ENCODE measurements at regions not wholly inside any gene's neighbourhood (a gene's known extent, or its start where the extent isn't known, plus 50 kb on each side); places are given as distances from the start of the nearest gene placed in this dataset.

- Histone ChIP-seq H3K36me3 (no peaks in the 10 kb centered on the region), H3K4me3 (no peak overlapping the region), H3K27ac (replicated peaks) (no peak overlapping the region), H3K9me3 (replicated peaks) (no peaks in the 10 kb centered on the region), H3K4me1 (no peaks in the 10 kb centered on the region), H3K27me3 (ENCODE audit: low read depth) (peaks cover 5% of the 10 kb centered on the region)
- no peak for TF ChIP-seq CTCF (IDR thresholded peaks at IDR 0.05; ENCODE audit: borderline replicate concordance)
- no peak for DNase-seq
- intact Hi-C loops (cut with micrococcal nuclease) = no loop called here
Observed at GRCh38 chr11:10991393-10991792, 133.5 kb upstream of the ZBED5 start.

GRCh38 chr11:10990637-10991193, 132.9 kb upstream of the ZBED5 start:
- Histone ChIP-seq H3K27ac (replicated peaks) (no peak overlapping the region), H3K9me3 (replicated peaks) (no peaks in the 10 kb centered on the region), H3K36me3 (no peaks in the 10 kb centered on the region), H3K4me3 (no peak overlapping the region), H3K4me1 (no peaks in the 10 kb centered on the region), H3K27me3 (ENCODE audit: low read depth) (peaks cover 5% of the 10 kb centered on the region)
- no peak for TF ChIP-seq CTCF (IDR thresholded peaks at IDR 0.05; ENCODE audit: borderline replicate concordance)
- intact Hi-C loops (cut with micrococcal nuclease) = no loop called here
- DNase-seq = no peak

- H3K36me3 ChIP-seq = no peaks in the 10 kb centered on the region
- no peak for DNase-seq
- no peak overlapping the region for H3K27ac ChIP-seq (replicated peaks)
- no peak overlapping the region for H3K4me3 ChIP-seq
- TF ChIP-seq CTCF (IDR thresholded peaks at IDR 0.05; ENCODE audit: borderline replicate concordance) = no peak
- no peaks in the 10 kb centered on the region for H3K9me3 ChIP-seq (replicated peaks)
- H3K27me3 ChIP-seq (ENCODE audit: low read depth) = peaks cover 5% of the 10 kb centered on the region
- intact Hi-C loops (cut with micrococcal nuclease) = no loop called here
- H3K4me1 ChIP-seq = no peaks in the 10 kb centered on the region
Observed at GRCh38 chr11:10990160-10990559, 132.3 kb upstream of the ZBED5 start.

- no peak for TF ChIP-seq CTCF (IDR thresholded peaks at IDR 0.05; ENCODE audit: borderline replicate concordance)
- peaks cover 5% of the 10 kb centered on the region for H3K27me3 ChIP-seq (ENCODE audit: low read depth)
- DNase-seq = no peak
- H3K4me3 ChIP-seq = no peak overlapping the region
- H3K27ac ChIP-seq (replicated peaks) = no peak overlapping the region
- H3K36me3 ChIP-seq = no peaks in the 10 kb centered on the region
- intact Hi-C loops (cut with micrococcal nuclease) = no loop called here
- H3K4me1 ChIP-seq = no peaks in the 10 kb centered on the region
- no peaks in the 10 kb centered on the region for H3K9me3 ChIP-seq (replicated peaks)
Observed at GRCh38 chr11:10986006-10986405, 128.2 kb upstream of the ZBED5 start.

- H3K9me3 ChIP-seq (replicated peaks) = peaks cover 12% of the 10 kb centered on the region
- H3K4me3 ChIP-seq = no peak overlapping the region
- no peak for TF ChIP-seq CTCF (IDR thresholded peaks at IDR 0.05; ENCODE audit: borderline replicate concordance)
- no peak overlapping the region for H3K27ac ChIP-seq (replicated peaks)
- DNase-seq = no peak
- no peaks in the 10 kb centered on the region for H3K4me1 ChIP-seq
- no peaks in the 10 kb centered on the region for H3K36me3 ChIP-seq
- intact Hi-C loops (cut with micrococcal nuclease) = no loop called here
- H3K27me3 ChIP-seq (ENCODE audit: low read depth) = peaks cover 5% of the 10 kb centered on the region
Observed at GRCh38 chr11:10984742-10985141, 126.9 kb upstream of the ZBED5 start.
